ENCODE measurements at regions not wholly inside any gene's neighbourhood (a gene's known extent, or its start where the extent isn't known, plus 50 kb on each side); places are given as distances from the start of the nearest gene placed in this dataset.
"Not testable (repeated sequence)": the region's sequence is repeated elsewhere in the genome, so short reads cannot be mapped to it uniquely, and the experiment has no call there.

DNA sequence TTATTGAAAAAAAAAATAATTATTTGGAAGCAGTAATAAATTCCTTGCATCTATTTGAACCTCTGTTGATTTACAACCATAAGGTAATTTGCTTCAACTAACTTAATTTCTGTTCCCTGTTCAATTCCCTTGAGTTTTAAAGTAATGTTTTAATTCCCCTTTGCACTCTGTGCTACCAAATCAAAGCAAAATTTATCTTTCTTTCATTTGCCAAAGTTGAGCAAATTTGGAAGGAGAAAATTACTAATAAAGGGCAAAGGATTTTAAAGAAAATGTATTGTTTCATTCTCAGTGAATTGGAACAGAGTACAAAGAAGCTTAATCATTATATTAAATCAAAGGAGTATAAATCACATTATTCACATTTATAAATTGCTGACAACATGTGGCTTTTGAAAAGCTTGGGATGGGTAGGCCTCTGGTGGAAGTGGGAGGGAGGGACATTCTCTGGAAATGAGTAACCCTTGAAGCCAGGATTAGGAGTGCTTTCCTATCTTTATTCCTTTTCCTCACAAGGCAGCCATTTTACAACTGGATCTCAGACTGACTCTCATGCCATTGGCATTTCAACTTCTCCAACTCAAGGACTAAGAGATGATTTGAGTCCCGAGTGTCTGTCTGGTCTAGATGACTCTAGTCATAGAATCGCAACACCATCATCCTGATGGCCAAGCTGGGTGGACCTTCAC, 331.6 kb upstream of the DUSP10 start:
- no peak for DNase-seq

DNA sequence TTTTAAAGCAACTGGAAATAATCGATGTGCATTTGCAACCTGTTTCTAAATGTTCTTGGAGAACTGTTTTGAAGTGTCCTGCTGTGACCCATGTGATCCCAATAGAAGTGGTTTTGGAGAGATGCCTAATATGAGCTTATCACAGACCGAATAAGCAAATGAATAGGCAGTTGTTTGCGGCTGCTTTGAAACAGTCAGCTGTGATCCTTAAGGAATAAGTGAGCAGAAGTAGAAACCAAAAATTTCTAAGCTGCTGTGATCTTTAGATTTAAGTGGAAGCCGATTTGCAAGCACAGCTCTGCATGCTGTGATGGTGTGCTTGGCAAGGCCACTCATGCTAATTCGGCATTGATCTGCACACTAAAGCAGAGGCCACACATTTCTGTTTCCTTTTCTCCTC, 329.5 kb upstream of the DUSP10 start:
- peak in 8 of 58 donors; percentile 4 to 40 (median 15) for DNase-seq

DNA sequence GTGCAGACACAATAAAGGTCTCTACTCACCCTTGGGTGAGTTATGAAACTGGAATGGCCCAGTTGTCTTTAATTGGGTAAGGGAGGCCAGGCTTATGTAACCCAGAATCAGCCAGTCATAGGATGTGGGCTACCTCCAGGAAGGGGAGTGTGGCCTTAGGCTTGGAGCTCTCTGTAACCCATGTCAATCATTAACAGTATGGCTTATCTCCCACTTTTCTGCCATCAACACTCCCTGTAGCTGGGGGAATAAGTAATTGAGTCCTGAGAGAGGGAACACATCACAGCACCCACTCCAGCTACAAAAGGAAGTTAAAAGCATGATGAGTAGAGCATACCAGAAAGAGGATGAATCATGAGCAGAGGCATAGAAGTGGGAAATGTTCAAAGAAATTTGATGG, 327.0 kb upstream of the DUSP10 start:
- DNase-seq, result no peak

DNA sequence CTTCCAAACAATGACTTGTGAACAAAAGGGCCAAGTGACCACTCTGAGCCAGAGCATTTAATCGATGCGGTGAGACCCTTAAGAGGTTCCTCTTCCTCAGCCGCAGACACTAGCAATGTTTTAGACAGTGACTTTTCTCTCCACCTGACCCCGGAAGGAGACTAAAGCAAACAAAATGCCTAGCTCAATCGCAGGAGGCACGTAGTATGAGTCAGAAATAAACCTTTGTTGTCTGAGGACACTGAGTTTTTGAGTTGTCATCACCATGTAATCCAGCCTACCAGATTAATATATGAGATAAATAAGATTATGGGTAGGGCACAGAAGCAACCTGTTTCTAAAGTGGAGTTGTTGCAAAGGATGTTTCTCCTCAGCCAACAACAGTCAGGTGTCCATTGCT, 326.2 kb upstream of the DUSP10 start:
- no peak for DNase-seq

DNA sequence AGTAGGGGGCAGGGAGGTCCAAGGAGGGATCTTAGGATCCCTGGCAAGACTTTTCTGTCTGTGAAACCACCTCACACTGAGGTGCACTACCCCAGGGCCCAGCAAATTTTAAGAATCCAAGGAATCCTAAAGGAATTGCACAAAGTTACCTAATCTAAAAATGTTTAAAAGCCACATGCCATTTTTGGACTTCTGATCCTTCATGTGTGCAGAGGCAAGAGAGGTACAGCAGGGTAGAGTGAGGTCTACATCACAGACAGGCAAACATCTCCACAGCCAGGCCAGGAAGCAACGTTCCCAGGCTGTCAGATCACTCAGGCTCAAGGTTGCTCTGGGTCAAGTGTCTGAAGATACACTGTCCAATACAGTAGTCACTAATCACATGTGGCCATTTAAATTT, 324.6 kb upstream of the DUSP10 start:
- no peak for DNase-seq

DNA sequence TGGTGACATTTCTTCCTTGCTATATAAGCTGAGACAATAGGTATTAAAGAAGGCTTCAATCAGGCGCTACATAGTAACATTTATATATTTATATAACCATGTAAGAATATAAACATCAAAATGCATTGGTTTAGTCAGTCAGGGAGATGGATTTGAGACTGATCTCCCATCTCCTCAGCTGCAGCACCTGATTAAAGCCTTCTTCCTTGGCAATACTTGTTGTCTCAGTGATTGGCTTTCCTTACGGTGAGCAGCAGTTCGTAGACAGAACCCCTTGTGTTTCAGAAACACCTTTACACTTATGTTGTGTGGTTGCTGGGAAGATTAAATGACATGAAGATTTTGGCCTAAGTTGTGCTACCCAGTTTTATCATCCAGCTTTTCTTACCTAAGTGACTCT, 323.3 kb upstream of the DUSP10 start:
- DNase-seq, result no peak

DNA sequence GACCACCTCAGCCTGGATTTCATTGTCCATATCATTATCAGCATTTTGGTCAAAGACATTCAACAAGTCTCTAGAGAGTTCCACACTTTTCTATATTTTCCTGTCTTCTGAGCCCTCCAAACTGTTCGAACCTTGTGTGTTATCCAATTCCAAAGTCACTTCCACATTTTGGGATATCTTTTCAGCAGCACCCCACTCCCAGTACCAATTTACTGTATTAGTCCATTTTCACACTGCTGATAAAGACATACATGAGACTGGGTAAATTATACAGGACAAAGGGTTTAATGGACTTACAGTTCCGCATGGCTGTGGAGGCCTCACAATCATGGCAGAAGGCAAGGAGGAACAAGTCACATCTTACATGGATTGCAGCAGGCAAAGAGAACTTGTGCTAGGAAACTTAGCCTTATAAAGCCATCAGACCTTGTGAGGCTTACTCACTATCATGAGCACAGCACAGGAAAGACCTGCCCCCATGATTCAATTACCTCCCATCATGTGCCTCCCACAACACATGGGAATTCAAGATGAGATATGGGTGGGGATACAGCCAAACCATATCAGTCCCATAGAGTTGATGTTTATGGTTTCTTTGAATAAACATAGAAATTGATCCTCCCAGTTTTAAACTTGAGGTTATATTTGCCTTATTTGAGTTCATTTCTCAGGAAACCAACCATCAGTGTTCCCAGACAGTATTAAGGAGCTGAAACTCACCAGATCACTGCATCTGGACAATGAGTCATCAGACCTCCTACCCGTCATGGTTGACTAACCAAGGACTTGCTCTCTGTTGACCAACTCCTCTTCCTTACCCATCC, 322.7 kb upstream of the DUSP10 start:
- DNase-seq, result no peak

DNA sequence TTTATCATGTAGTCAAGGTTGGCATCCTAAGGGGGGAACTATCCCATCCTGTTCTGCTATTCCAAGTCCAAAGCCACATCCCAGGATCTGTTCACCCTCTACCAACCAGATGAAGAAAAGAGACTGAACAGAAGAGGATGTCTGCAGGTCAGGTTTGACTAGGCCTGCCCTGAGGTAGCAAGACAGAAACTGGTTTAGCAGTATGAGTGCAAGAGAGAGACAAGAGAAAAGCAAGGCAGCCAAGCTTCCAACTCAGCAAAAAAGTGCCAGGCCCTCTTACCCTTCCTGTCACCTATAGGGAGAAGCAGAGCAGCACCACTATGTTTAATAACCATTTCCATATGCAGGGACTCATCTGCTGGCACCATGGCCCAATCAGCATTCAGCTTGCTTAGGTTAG, 320.8 kb upstream of the DUSP10 start:
- DNase-seq, result no peak

DNA sequence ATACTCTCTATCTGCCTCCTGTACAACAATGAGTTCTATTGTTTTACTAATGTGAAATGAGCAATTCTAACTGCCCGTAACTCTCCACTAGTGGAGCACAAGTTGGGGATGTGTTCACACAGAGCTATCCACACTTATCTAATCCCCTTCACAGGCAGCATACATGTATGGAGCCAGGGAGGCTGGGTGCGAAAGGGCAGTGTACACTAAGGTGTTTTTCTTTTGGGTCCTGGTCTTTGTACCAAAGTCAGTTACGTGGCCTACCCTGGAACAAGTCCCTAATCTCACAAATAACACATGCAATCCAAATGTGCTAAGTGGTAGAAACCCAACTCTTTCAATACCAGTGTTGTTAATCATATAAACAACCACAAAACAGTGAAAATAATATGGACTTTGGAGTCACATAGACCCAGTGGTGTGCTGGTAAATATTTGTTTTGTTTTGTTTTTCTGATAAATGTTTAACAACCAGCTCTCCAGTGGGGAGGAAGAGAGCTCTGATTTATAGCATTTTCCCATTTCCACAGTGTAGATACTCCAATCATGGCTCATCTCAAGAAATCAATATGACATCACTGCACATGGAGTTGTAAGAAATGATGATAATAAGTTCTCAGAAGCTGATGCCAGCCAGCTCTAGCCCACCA, 319.9 kb upstream of the DUSP10 start:
- peak in 1 of 58 donors; percentile 8 for DNase-seq

DNA sequence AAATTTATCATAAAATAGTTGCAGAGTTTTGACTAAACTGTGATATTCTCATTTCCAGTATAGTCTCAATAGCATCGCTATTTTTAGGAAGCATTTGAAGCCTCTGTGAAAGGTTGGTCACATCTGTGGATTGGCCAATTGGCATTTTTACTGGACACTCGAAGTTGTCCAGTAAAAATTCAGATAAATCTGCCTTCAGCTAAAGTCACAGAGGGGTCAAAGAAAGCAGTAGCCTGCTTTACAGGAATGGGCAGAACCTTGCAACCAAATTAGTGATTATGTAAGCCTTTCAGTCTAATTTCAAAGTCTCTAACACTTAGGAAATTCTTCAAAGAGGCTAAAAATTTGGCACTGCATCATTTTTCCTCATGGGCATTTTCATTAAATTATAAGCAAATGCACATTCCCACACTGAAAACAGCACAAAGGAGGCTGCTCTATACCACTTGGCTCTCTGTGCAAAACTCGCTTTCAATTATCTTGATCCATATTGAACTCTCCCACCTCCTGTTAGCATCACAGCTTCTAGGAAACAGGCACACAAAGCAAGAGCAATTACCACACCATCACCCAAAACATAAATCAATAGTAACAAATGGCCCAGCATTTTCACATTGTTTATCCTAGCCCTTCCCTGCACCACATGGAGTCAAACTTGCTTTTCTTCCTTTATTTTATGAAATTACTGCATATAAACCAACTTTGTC, 318.5 kb upstream of the DUSP10 start:
- DNase-seq, result no peak

DNA sequence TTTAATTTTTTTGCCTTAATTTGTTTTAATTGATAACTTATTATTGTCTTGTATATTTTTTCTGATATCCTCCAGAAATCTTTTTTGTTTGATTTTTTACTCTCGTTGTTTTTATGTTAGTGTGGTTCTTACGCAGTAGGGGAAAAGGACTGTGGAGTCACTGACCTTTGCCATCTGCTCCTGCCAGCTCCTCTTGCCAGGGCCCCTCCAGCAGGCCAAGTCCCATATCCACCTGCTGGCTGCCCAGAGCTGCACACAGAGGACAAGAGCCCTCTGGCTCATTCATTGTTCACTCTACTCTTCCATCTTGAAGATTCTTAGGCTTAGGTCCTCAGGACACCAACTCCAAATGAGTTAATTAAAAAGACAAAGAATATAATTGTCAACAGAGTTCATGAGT, 316.4 kb upstream of the DUSP10 start:
- no peak for DNase-seq

DNA sequence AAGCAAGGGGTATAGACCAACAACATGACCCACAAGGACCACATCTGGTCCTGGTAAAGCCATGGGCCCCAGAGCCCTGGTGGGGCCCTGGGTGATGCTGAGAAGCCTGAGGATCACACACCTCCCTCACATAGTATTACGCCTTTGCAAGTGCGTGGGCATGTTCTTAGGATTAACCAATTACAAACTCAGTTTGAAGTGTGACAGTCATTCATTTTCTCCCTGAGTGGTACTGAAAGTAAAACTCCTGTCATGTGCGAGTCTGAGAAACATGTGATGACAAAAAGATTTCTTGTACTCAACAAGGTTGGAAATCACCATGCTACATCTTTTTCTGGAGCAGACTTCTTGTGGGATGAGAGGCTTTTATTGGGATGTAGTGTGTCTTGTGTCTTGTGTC, 315.3 kb upstream of the DUSP10 start:
- DNase-seq, result no peak

DNA sequence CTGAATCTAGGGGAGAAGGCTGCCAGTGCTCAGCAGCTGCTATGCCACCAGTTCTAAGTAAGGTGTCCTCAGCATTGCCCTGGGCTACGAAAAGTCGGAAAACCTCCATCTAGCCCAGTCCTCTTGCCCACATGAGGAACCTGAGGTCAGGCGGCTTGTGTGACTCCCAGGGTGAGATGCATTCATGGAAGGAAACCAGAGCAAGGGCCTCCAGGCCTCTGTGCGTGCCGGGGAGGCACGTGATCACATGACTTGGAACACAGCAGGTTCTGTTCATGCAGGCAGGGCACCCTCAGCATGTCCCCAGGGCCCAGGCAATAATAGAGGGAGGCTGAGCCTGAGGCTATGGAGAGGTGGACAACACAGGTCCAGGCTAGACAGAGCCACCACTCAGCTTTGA, 312.5 kb upstream of the DUSP10 start:
- peak in 1 of 58 donors; percentile 13 for DNase-seq

DNA sequence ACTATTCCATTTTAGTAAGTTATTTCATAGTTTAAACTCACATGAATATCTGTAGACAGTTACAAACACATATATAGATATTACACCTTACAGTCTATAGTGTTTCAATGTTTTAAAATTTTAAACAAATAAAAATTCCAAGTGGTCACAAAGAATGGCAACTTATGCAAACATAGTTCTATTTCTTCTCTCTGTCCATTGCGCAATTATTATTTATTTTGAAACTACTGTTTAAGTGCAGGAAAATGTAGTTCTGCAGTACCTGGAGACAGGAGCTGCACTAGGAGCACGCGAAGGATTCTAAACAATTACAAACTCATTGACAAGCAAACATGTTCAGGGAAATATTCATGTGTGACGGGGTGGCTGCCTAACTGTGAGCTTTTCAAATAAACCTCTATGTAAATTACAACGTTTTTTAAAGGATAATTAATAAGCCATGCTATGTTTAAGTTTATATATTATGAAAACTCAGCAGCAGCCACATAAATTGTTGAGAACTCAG, 312.0 kb upstream of the DUSP10 start:
- DNase-seq, result no peak

DNA sequence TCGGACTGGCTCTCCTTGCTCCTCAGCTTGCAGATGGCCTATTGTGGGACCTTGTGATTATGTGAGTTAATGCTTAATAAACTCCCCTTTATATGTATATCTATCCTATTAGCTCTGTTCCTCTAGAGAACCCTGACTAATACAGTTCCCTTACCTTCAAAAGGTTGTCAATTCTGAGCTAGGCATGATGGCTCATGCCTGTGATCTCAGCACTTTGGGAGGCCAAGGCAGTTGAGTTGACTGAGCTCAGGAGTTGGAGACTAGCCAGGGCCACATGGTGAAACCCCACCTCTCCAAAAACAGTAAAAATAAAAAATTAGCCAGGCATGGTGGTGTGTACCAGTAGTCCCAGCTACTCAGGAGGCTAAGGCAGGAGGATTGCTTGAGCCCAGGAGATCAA, 309.4 kb upstream of the DUSP10 start:
- DNase-seq, result not testable (repeated sequence)

DNA sequence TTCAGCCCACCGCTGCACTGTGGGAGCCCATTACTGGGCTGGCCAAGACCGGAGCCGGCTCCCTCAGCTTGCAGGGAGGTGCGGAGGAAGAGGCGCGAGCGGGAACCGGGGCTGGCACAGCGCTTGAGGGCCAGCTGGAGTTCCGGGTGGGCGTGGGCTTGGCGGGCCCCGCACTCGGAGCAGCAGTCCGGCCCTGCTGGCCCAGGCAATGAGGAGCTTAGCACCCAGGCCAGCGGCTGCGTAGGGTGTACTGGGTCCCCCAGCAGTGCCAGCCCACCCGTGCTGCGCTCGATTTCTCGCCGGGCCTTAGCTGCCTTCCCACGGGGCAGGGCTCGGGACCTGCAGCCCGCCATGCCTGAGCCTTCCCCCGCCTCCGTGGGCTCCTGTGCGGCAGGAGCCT, 307.8 kb upstream of the DUSP10 start:
- not testable (repeated sequence) for DNase-seq

DNA sequence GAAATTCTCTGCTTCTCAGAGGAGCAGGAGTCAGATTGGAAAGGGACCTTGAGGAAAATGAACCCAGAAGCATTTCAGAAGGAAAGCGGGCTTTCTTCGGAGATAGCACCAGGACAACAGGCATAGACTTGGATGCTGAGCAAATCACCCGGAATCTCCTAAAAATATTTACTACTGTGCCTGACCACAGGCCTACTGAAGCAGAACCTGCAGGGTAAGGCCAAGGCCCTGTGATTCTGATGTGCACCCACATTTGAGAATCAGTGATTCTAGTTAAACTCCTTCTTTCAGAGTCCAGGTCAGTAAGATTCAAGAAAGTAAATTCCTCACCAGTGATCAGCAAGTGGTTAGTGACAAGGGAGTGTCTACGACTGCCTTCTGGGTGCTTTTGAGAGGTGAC, 307.3 kb upstream of the DUSP10 start:
- no peak for DNase-seq

DNA sequence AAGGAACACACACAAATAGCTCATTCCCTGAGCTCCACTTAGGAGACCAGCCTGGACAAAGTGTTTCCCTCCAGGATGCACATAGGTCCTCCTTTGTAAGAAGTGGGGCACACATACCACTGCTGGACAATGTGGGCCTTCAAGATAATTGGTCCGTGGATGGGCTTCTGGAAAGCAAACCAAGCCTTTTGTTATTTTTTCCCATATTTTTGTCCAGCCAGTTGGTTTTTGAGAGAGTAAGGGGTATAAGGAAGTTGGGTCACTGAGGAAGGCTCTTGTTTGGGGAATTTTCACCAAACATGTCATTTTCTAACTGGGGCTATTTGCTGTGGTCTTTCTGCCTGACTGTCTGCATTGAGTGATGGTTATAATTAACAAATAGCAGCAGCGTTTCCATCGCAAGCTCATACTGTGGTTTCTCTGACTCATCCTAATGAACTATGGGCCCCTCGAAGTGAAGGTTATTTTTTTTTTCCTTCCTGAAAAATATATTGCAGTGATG, 306.3 kb upstream of the DUSP10 start:
- DNase-seq, result no peak

DNA sequence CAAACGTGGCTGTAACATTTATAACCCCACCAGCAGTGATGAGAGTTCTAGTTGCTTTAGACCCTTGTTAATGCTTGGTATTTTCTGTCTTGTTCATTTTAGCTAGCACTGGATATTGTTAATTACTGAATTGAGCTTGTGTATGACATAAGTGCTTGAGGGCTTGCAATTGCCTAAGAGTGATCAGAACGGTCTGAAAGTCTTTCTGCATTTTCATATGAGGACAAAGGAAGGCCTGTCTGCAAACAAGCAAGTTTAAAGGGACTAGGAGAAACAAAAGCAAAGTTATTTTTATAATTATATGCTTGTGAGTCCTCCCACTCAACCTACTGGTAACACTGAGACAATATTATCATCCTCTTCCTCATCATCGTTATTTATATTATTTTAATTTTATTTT, 305.5 kb upstream of the DUSP10 start:
- DNase-seq, result no peak

DNA sequence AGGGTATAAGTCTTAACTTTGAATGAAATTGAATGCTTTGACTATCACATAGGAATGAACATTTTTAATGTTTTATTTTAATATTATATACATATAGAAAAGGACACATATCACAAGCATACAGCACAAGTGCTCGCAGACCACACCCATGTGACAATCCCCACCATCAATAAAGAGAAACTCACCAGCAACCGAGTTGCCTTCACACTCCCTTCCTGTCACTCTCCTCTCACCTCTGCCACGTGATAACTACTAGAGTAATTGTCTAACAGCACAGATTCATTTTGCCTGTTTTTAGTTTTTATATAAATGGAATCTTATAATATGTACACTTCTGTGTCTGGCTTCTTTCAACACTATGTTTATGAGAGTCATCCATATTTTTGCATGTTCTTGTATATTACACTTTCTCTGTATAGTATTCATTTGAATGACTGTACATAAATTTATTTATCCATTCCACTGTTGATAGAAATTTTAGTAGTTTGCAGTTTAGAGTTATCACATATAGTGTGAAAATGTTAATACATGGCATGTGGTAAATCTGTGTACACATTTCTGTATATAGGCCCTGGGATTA, 304.9 kb upstream of the DUSP10 start:
- DNase-seq, result no peak

DNA sequence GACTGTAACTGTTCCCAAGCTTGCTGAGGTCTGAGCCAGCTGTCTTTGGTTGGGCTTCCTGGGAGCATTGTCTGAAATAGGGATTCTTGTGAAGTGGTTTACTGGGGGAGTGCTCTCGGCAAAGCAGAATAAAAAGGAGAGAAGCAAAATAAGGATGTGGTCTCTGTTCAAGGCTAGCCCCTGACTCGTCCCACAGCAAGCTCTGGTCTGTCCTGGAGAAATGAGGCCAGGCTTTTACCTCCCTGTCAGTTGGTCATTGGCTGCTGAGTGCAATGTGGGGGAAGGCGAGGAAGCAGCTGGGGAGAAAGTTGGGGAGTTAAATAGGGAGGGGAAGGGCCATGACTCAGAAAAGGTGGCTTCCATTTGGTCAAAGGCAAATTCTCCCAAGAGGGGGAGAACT, 303.9 kb upstream of the DUSP10 start:
- no peak for DNase-seq
